ENCODE measurements at regions not wholly inside any gene's neighbourhood (a gene's known extent, or its start where the extent isn't known, plus 50 kb on each side); places are given as distances from the start of the nearest gene placed in this dataset.

GRCh38 chr5:96284727-96285389 is 148.2 kb downstream of the PCSK1 start:
- TF ChIP-seq, protein P1, sequence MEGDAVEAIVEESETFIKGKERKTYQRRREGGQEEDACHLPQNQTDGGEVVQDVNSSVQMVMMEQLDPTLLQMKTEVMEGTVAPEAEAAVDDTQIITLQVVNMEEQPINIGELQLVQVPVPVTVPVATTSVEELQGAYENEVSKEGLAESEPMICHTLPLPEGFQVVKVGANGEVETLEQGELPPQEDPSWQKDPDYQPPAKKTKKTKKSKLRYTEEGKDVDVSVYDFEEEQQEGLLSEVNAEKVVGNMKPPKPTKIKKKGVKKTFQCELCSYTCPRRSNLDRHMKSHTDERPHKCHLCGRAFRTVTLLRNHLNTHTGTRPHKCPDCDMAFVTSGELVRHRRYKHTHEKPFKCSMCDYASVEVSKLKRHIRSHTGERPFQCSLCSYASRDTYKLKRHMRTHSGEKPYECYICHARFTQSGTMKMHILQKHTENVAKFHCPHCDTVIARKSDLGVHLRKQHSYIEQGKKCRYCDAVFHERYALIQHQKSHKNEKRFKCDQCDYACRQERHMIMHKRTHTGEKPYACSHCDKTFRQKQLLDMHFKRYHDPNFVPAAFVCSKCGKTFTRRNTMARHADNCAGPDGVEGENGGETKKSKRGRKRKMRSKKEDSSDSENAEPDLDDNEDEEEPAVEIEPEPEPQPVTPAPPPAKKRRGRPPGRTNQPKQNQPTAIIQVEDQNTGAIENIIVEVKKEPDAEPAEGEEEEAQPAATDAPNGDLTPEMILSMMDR (IDR thresholded peaks at IDR 0.05): no peak
- TF ChIP-seq POLR2A (IDR thresholded peaks at IDR 0.05): no peak
- TF ChIP-seq EP300 (IDR thresholded peaks at IDR 0.05): no peak

Data from gastroesophageal sphincter (tissue), 3 donors.